ENCODE measurements at regions not wholly inside any gene's neighbourhood (a gene's known extent, or its start where the extent isn't known, plus 50 kb on each side); places are given as distances from the start of the nearest gene placed in this dataset.

GRCh38 chr3:86793786-86794185 lies 197.2 kb downstream of the VGLL3 start:
- TF ChIP-seq CTCF (IDR thresholded peaks at IDR 0.05 in 8 of 11, conservative IDR thresholded peaks at IDR 0.05 in 3 of 11) = no peak
- no peak for TF ChIP-seq POLR2A (IDR thresholded peaks at IDR 0.05)
- TF ChIP-seq POLR2AphosphoS5 (IDR thresholded peaks at IDR 0.05) = no peak
